Smooth muscle cell (in vitro differentiated cells): ENCODE measurements at regions not wholly inside any gene's neighbourhood (a gene's known extent, or its start where the extent isn't known, plus 50 kb on each side); places are given as distances from the start of the nearest gene placed in this dataset.

Experiments used
- DNase-seq: peaks from one replicate; lab custom pipeline; 2025; ENCODE audit not compliant: unreplicated experiment; lab: John Stamatoyannopoulos, UW
- H2AFZ ChIP-seq: fragments of 200-600 bp; sonication (generic); 2 replicates; pipeline ENCODE4 v1.6.0; 2016; ENCODE audit warnings: antibody characterized with exemption, low read depth, mild to moderate bottlenecking
- H3F3A ChIP-seq: fragments of 200-600 bp; sonication (generic); 2 replicates; pipeline ENCODE4 v1.6.0; 2017; ENCODE audit warnings: antibody characterized with exemption, low read depth
- H3K27ac ChIP-seq: fragments of 200-600 bp; sonication (generic); 2 replicates; pipeline ENCODE4 v1.5.1; 2016; ENCODE audit warnings: low read depth, mild to moderate bottlenecking
- H3K27me3 ChIP-seq: fragments of 200-600 bp; sonication (generic); 2 replicates; pipeline ENCODE4 v1.6.1; 2016; ENCODE audit warnings: low read depth, mild to moderate bottlenecking
- H3K36me3 ChIP-seq: fragments of 200-600 bp; sonication (generic); 2 replicates; pipeline ENCODE4 v1.5.1; 2016; ENCODE audit warnings: low read depth
- H3K4me1 ChIP-seq: fragments of 200-600 bp; sonication (generic); 2 replicates; pipeline ENCODE4 v1.5.1; 2016; ENCODE audit warnings: low read depth
- H3K4me2 ChIP-seq: fragments of 200-600 bp; sonication (generic); 2 replicates; pipeline ENCODE4 v1.6.0; 2016; ENCODE audit warnings: mild to moderate bottlenecking
- H3K4me3 ChIP-seq: fragments of 200-600 bp; sonication (generic); 2 replicates; pipeline ENCODE4 v1.5.1; 2016; ENCODE audit warnings: mild to moderate bottlenecking
- H3K79me2 ChIP-seq: fragments of 200-600 bp; sonication (generic); 2 replicates; pipeline ENCODE4 v1.6.0; 2016; ENCODE audit warnings: low read depth, mild to moderate bottlenecking
- H3K9ac ChIP-seq: fragments of 200-600 bp; sonication (generic); 2 replicates; pipeline ENCODE4 v1.6.0; 2016; ENCODE audit warnings: low read depth
- H3K9me3 ChIP-seq: fragments of 200-600 bp; sonication (generic); replicated peaks from 2 replicates; pipeline ENCODE4 v1.5.1; 2016; ENCODE audit warnings: low read depth
- H4K20me1 ChIP-seq: fragments of 200-600 bp; sonication (generic); 2 replicates; pipeline ENCODE4 v1.6.0; 2016; ENCODE audit warnings: low read depth
- CTCF ChIP-seq: fragments of 200-600 bp; sonication (generic); IDR thresholded peaks from 2 replicates; pipeline ENCODE4 v1.5.1; 2017; ENCODE audit warnings: borderline replicate concordance, mild to moderate bottlenecking, antibody characterized with exemption; ENCODE audit not compliant: insufficient read depth, poor library complexity, severe bottlenecking
- WGBS: methylation state at CpG from one replicate; pipeline ENCODE4 v1.1.7; 2016; ENCODE audit warnings: low lambda C conversion rate; 5-methylcytosine and 5-hydroxymethylcytosine counted together

- Histone ChIP-seq H3K4me3 (no peak overlapping the region), H3K27me3 (peaks cover 32% of the 10 kb centered on the region), H2AFZ (no peak overlapping the region), H3K27ac (no peak overlapping the region), H4K20me1 (no peaks in the 10 kb centered on the region), H3K9ac (no peak overlapping the region), H3K4me2 (no peak overlapping the region), H3K79me2 (no peaks in the 10 kb centered on the region), H3K36me3 (no peaks in the 10 kb centered on the region), H3F3A (no peaks in the 10 kb centered on the region), H3K4me1 (no peaks in the 10 kb centered on the region), H3K9me3 (no peaks in the 10 kb centered on the region)
- TF ChIP-seq CTCF: no peak
- 90% methylated on average over 15 of the region's 15 CpGs for WGBS
- DNase-seq: no peak
These were observed 404.0 kb upstream of the IRX1 start for GRCh38 chr5:3191585-3191984.

- no peak for DNase-seq
- H3K9me3 ChIP-seq: no peaks in the 10 kb centered on the region
- peaks cover 32% of the 10 kb centered on the region for H3K27me3 ChIP-seq
- H3K4me3 ChIP-seq: no peak overlapping the region
- H3K9ac ChIP-seq: no peak overlapping the region
- 91% methylated on average over 10 of the region's 10 CpGs for WGBS
- TF ChIP-seq CTCF: no peak
- H3K4me1 ChIP-seq: no peaks in the 10 kb centered on the region
- H4K20me1 ChIP-seq: no peaks in the 10 kb centered on the region
- H3K36me3 ChIP-seq: no peaks in the 10 kb centered on the region
- no peak overlapping the region for H3K27ac ChIP-seq
- H2AFZ ChIP-seq: no peak overlapping the region
- no peaks in the 10 kb centered on the region for H3F3A ChIP-seq
- H3K79me2 ChIP-seq: no peaks in the 10 kb centered on the region
- H3K4me2 ChIP-seq: no peak overlapping the region
These were observed 404.7 kb upstream of the IRX1 start for GRCh38 chr5:3190930-3191329.

- Histone ChIP-seq H3K79me2 (no peaks in the 10 kb centered on the region), H3K27me3 (peaks cover 27% of the 10 kb centered on the region), H3K27ac (no peak overlapping the region), H2AFZ (no peak overlapping the region), H4K20me1 (no peaks in the 10 kb centered on the region), H3K4me2 (no peak overlapping the region), H3F3A (no peaks in the 10 kb centered on the region), H3K4me3 (no peak overlapping the region), H3K9me3 (no peaks in the 10 kb centered on the region), H3K4me1 (no peaks in the 10 kb centered on the region), H3K36me3 (no peaks in the 10 kb centered on the region), H3K9ac (no peak overlapping the region)
- no peak for TF ChIP-seq CTCF
- WGBS: 42% methylated on average over 1 of the region's 1 CpG
- DNase-seq: no peak
These were observed 405.2 kb upstream of the IRX1 start for GRCh38 chr5:3190433-3190832.

GRCh38 chr5:3187771-3188425 lies 407.7 kb upstream of the IRX1 start:
- no peak for DNase-seq
- Histone ChIP-seq H2AFZ (no peak overlapping the region), H3K9me3 (no peaks in the 10 kb centered on the region), H3F3A (no peaks in the 10 kb centered on the region), H3K9ac (no peak overlapping the region), H3K4me3 (no peak overlapping the region), H3K27me3 (peaks cover 17% of the 10 kb centered on the region), H3K79me2 (no peaks in the 10 kb centered on the region), H4K20me1 (no peaks in the 10 kb centered on the region), H3K36me3 (no peaks in the 10 kb centered on the region), H3K27ac (no peak overlapping the region), H3K4me2 (no peak overlapping the region), H3K4me1 (no peaks in the 10 kb centered on the region)
- TF ChIP-seq CTCF: no peak
- WGBS: 91% methylated on average over 28 of the region's 28 CpGs
